ENCODE measurements at regions not wholly inside any gene's neighbourhood (a gene's known extent, or its start where the extent isn't known, plus 50 kb on each side); places are given as distances from the start of the nearest gene placed in this dataset.

DNA sequence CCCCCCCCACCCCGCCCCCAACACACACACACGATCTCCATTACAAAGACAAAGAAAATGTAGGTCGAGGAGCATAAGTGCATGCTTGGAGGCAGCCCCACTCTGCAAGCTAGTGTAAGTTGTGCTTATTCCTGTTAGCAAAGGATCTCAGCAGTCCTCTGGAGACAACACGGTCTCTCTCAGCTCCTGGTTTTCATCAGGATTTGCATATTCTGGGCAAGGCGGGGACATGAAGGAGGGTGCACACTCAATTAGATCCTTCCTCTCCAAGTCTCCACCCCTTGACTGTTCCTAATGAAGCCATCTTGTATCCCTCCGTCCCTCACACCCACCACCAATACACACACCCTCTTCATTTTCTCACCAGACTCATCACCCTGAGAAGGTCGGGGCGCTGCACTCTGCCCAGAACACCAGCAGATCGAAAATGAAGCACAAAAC, 63.8 kb downstream of the MRPL46 start:
- DNase-seq (ENCODE audit: low read depth), result no peak

DNA sequence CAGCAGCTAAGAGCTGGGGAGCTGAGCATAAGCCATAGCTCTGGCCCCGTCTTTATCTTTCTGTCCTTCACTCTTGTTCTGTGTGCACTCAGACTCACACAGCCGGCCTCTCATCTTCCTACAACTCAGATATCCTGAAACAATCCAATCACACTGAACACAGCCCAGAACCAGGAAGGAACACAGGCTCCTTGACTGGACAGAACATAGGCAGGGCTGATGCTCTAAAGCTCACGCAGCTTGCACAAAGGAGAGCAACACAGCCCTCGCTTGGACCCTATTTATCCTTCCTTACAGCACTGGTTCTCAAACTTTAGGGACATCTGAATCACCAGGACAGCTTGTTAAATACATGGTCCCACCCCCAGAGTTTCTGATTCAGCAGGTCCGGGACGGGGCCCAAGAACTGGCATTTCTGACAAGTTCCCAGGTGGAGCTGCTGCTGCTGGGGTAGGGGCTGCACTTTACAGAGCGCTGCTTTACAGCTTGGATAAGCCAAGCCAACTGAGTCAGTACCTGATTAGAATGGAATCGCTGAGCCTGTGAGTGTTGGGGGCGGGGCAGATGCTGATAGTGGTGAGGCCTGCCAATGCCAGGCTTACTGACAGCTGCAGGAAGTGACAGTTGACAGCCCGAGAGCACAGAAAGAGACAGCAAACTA, 65.1 kb downstream of the MRPL46 start:
- DNase-seq (ENCODE audit: low read depth), result no peak

DNA sequence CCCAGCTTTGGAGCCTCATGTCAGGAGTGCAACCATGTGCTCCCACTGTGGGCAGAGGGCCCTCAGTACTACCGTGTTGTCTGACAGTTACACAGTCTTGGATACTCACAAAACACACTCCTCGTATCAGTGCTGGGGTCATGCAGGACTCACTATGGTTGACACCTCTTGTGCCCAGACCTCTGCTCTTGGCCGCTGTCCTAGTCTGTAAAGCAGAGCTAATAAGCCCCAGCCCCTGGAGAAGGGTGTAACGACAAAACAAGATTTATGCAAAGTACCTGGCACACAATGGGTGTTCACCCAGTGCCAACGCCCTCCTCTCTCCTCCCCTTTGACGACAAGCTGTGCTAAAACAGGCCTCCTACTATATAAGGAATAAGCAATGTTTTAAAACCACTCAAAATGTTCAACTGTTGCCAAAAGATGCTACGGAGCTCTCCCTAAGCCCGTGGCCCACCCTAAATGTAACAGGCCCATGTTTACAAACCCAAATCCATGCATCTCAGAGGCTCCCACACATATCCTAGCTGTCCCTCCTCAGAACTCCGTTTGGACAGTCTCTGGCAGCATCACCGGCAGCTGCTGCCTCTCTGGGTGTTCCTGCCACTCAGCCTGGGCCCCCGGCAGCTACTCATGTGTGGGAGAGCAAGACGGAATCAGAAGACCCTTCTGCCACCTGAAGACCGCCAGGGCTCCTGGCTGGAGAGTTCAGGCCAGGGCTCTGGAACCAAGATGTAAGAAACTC, 65.8 kb downstream of the MRPL46 start:
- DNase-seq (ENCODE audit: low read depth), result no peak

DNA sequence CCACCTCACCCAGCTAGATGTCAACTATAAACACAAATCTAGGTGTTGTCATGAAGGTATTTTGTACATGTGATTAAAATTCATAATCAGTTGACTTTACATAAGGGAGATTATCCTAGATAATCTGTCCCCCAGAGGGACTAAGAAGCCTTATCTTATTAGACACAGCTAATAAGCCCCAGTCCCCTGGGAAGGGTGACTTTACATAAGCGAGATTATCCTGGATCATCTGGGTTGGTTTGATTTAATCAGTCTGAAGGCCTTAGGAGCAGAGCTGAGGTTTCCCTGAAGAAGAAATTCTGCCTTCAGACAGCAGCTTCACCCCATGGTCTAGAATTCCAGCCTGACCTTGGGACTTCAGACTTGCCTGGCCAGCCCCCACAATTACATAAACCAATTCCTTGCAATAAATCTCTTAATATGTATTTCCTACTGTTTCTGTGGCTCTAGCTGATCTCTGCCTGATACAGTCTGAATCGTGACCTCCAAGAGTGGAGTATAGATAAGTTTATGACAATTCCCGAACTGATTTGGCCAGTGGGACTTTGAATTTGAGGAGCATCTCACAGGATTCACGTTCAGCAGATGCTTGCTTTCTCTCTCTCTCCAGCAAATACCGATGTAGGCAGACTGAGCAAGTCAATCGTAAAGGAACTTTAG, 66.5 kb downstream of the MRPL46 start:
- no peak for DNase-seq (ENCODE audit: low read depth)

- DNase-seq (ENCODE audit: low read depth), result no peak
Measured at GRCh38 chr15:88400084-88400483, 67.1 kb downstream of the MRPL46 start.

- no peak for DNase-seq (ENCODE audit: low read depth)
Measured at GRCh38 chr15:88399021-88399685, 68.0 kb downstream of the MRPL46 start.

- DNase-seq (ENCODE audit: low read depth), result no peak
Measured at GRCh38 chr15:88398011-88398410, 69.2 kb downstream of the MRPL46 start.

- no peak for DNase-seq (ENCODE audit: low read depth)
Measured at GRCh38 chr15:88397506-88397905, 69.7 kb downstream of the MRPL46 start.

DNA sequence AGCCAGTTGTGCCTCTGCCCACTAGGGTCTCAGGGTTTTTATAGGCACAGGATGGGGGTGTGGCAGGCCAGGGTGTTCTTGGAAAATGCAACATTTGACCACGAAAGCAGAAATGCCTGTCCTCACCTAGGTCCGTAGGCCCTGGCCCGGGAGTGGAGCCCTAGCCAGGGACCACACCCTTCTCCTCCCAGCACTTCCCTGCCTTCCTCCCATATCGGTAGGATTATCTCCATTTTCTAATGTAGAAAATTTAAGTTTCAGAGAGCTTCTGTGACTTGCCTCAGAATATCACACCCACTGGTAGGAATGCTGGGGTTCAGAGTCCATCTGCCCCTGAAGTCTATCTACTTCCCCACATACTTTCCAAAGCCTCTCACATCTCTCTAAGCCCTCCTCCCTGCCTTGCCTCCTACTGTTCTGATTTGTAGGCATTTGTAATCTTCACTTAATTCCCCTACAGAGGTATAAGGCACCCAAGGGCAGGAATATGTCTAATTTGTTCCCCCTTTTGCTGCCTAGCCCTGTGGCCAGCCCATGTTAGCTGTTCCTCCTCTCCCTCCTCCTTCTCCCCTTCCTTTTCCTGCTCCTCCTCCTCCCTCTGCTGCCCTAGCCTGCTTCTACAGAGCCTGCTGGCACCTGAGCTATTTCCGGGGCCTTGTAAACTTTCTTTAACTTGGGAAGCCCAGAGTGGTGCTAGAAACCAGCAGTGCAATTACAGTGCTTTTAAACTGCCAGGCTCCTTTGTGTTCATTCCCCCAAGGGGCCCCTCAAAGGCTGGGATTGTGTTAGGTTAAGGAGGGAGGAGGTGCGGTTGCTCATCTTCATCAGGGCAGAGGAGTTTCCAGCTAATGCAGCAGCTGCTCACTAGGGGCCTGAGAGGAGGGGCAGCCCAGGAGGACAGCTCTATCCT, 71.1 kb downstream of the MRPL46 start:
- DNase-seq (ENCODE audit: low read depth), result no peak

GRCh38 chr15:88395241-88395640, 71.9 kb downstream of the MRPL46 start:
- DNase-seq (ENCODE audit: low read depth), result no peak

GRCh38 chr15:88394553-88395145, 72.5 kb downstream of the MRPL46 start:
- no peak for DNase-seq (ENCODE audit: low read depth)

GRCh38 chr15:88393719-88394519, 73.3 kb downstream of the MRPL46 start:
- DNase-seq (ENCODE audit: low read depth), result no peak

GRCh38 chr15:88391700-88392099, 75.5 kb downstream of the MRPL46 start:
- DNase-seq (ENCODE audit: low read depth), result no peak

DNA sequence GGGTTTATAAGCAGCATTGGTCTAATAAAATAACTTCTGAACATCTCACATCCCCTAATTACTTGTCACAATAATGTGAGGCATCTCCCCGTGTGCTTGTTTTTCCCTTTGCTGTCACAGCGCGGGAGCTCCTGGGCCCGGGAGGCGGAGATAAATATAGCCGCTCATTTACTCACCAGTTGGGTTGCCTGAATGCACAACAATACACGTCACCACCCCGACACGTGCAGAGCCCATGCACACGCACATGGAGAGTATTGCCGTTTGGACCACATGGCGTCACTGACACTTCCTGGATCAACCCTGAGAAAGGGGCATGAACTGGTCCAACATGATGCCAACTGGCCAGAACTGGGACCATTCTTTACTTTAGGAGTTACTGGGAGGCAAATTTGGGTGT, 76.2 kb downstream of the MRPL46 start:
- no peak for DNase-seq (ENCODE audit: low read depth)

- DNase-seq (ENCODE audit: low read depth), result no peak
Measured at GRCh38 chr15:88390164-88390901, 76.9 kb downstream of the MRPL46 start.

DNA sequence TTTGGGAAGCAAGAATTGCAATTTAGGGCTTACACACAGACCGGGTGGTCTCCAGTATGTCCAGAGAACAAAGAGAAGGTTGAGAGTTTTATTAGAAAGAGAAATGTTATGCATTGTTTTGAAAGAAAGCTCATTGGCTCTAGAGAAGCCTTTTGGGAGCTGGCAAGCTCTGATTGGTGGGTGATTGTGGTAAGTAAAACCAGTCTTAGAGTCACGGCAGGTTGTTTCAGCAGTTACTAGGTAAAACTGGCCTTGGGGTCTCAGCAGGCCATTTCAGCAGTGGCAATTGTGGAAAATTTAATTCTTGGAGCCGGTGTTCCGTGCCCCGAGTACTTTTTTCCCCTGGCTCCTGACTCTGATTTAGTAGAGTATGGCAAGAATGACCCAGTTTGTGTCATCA, 78.1 kb downstream of the MRPL46 start:
- DNase-seq (ENCODE audit: low read depth), result no peak

GRCh38 chr15:88388686-88389085, 78.5 kb downstream of the MRPL46 start:
- DNase-seq (ENCODE audit: low read depth), result no peak

DNA sequence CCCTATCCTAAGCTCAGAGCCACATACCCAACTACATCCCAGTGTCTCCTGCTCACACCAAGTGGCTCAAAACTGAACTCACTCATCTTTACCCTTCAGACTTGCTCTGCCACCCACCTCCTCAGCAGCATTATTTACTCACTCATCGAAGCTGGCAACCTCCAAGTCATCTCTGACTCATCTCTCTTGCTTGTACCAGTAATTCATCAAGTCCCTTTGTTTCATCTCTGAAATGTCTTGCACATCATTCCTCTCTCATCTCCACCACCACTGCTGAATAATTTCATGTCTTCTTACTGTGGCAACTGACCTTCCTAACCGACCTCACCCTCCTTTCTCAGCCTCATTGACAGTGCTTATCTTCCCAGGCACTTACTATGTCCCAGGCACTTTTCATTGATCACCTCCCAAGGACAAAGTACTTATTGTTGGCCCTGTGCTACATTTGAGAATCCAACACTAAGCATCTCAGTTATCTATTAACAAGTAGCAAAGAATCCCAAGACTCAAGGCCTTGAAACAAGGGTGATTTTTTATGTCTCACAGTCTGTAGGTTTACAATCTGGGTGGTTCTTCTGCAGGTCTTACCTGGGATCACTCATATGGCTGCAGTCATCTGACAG, 82.0 kb downstream of the MRPL46 start:
- peak; percentile 3 for DNase-seq (ENCODE audit: low read depth)

DNA sequence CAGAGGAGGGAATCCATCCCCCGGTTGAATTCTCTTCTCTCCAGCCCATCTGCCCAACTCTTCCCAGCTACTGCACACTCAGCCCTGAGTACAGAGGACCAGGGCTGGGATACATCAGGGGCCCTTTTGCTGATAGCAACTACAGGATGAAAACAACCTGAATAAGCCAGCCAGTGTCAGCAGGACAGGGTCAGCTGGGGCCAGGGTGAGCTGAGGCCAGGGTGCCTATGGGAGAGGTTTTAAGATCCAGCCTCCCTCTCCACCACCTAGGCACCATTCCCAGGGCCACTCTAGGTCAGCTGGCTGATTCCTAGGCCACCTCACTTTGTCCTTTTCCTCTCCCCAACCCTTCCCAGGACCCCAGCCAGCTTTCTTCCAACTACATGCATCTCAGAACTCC, 83.8 kb downstream of the MRPL46 start:
- no peak for DNase-seq (ENCODE audit: low read depth)

Measured in iris pigment epithelial cell (primary cell).